DMS153 (cell line): ENCODE measurements at regions not wholly inside any gene's neighbourhood (a gene's known extent, or its start where the extent isn't known, plus 50 kb on each side); places are given as distances from the start of the nearest gene placed in this dataset.
A peak's percentile ranks its signal among the peaks of the same experiment; 100 is the strongest.

Experiments used
- DNase-seq: peaks from one replicate; lab custom pipeline; 2025; lab: John Stamatoyannopoulos, UW

- DNase-seq: peak; percentile 100
These were observed 373.9 kb upstream of the NFE2L3 start for GRCh38 chr7:25777969-25778708.

- DNase-seq: no peak
These were observed 372.9 kb upstream of the NFE2L3 start for GRCh38 chr7:25779002-25779546.

GRCh38 chr7:25780904-25781303, 371.1 kb upstream of the NFE2L3 start:
- DNase-seq: no peak

GRCh38 chr7:25781704-25782103, 370.3 kb upstream of the NFE2L3 start:
- no peak for DNase-seq

- DNase-seq: no peak
These were observed 365.1 kb upstream of the NFE2L3 start for GRCh38 chr7:25786936-25787335.

- no peak for DNase-seq
These were observed 364.7 kb upstream of the NFE2L3 start for GRCh38 chr7:25787336-25787735.

GRCh38 chr7:25788371-25788770, 363.6 kb upstream of the NFE2L3 start:
- DNase-seq: no peak

- DNase-seq: no peak
These were observed 362.9 kb upstream of the NFE2L3 start for GRCh38 chr7:25788961-25789620.

- DNase-seq: no peak
These were observed 362.0 kb upstream of the NFE2L3 start for GRCh38 chr7:25789701-25790640.

- DNase-seq: no peak
These were observed 361.0 kb upstream of the NFE2L3 start for GRCh38 chr7:25790963-25791362.

- DNase-seq: no peak
These were observed 359.4 kb upstream of the NFE2L3 start for GRCh38 chr7:25792586-25792985.

GRCh38 chr7:25795824-25796235, 356.2 kb upstream of the NFE2L3 start:
- no peak for DNase-seq

- no peak for DNase-seq
These were observed 353.7 kb upstream of the NFE2L3 start for GRCh38 chr7:25798344-25798743.

- no peak for DNase-seq
These were observed 350.8 kb upstream of the NFE2L3 start for GRCh38 chr7:25801214-25801613.

- no peak for DNase-seq
These were observed 349.9 kb upstream of the NFE2L3 start for GRCh38 chr7:25802057-25802456.

- DNase-seq: no peak
These were observed 349.5 kb upstream of the NFE2L3 start for GRCh38 chr7:25802473-25802872.

GRCh38 chr7:25803117-25803887, 348.7 kb upstream of the NFE2L3 start:
- no peak for DNase-seq

GRCh38 chr7:25804154-25804553, 347.8 kb upstream of the NFE2L3 start:
- no peak for DNase-seq

- peak; percentile 74 for DNase-seq
These were observed 346.8 kb upstream of the NFE2L3 start for GRCh38 chr7:25805027-25805687.

GRCh38 chr7:25807086-25807611, 344.8 kb upstream of the NFE2L3 start:
- DNase-seq: no peak

GRCh38 chr7:25809441-25809840, 342.6 kb upstream of the NFE2L3 start:
- no peak for DNase-seq
